GM13977 (cell line): ENCODE measurements at regions not wholly inside any gene's neighbourhood (a gene's known extent, or its start where the extent isn't known, plus 50 kb on each side); places are given as distances from the start of the nearest gene placed in this dataset.

ENCODE experiments used
- DNase-seq: peaks from one replicate; pipeline ENCODE4 v3.0.0; 2012; ENCODE audit warnings: low spot score
- in situ Hi-C: fragments of 300-500 bp; cut with MboI; formaldehyde crosslinking; loops from one replicate; pipeline ENCODE4 v1.12.0; 2022; ENCODE audit warnings: low sequenced_read_pairs, low pct_unique_long_range_greater_than_20kb, mixed read lengths, inconsistent platforms; ENCODE audit not compliant: unreplicated experiment
- TF ChIP-seq, protein P1 (sequence below): IDR thresholded peaks from 2 replicates; pipeline ENCODE4 v1.5.1; 2012; ENCODE audit warnings: mild to moderate bottlenecking, control low read depth; ENCODE audit not compliant: insufficient read depth; ENCODE audit errors: extremely low read depth, missing control alignments

DNA sequence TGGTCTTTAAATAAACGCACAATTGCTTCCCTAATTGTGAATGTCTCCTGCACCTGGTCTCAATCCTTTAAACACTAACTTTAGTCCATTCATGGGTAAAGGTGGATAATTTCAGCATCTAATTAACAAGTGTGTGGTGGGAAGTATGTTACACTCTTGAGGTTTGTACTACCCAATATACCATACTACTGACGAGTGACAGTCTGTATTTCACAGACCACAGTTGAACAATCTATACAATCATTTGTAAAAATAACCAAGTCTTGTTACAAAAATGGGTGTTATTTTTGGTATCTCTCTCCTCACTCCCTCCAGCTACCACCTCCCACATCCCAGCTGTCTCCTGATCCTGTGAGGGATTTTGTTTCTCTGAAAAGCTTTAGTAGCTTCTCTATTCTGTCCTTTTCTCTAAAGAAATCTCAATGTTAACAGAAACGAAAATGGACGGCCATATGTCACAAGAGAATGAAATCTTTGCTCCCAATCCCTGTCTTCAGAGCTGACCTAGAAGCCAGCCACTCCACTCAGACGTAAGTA lies 62.3 kb upstream of the ZNF366 start:
- TF ChIP-seq, protein P1, sequence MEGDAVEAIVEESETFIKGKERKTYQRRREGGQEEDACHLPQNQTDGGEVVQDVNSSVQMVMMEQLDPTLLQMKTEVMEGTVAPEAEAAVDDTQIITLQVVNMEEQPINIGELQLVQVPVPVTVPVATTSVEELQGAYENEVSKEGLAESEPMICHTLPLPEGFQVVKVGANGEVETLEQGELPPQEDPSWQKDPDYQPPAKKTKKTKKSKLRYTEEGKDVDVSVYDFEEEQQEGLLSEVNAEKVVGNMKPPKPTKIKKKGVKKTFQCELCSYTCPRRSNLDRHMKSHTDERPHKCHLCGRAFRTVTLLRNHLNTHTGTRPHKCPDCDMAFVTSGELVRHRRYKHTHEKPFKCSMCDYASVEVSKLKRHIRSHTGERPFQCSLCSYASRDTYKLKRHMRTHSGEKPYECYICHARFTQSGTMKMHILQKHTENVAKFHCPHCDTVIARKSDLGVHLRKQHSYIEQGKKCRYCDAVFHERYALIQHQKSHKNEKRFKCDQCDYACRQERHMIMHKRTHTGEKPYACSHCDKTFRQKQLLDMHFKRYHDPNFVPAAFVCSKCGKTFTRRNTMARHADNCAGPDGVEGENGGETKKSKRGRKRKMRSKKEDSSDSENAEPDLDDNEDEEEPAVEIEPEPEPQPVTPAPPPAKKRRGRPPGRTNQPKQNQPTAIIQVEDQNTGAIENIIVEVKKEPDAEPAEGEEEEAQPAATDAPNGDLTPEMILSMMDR: no peak
- in situ Hi-C loops: no loop called here
- DNase-seq: no peak

DNA sequence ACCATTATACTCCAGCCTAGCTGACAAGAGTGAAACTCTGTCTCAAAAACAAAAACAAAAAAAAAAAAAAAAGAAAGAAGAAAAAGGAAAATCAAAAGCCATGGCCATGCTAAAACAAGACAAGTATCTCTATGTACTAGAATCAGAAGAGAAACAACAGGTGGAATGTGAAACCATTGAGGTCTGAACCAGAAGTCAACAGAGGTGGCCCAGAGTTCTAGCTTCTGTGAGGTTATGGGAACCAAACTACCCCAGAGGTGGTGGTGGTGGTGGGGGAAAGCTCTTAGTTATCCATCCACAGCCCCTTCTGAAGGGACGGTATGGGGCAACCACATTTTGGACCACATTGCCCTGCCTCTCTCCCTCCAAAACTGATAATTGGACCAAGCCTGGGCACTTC lies 59.5 kb upstream of the ZNF366 start:
- DNase-seq: no peak
- in situ Hi-C loops: no loop called here
- TF ChIP-seq, protein P1: no peak

DNA sequence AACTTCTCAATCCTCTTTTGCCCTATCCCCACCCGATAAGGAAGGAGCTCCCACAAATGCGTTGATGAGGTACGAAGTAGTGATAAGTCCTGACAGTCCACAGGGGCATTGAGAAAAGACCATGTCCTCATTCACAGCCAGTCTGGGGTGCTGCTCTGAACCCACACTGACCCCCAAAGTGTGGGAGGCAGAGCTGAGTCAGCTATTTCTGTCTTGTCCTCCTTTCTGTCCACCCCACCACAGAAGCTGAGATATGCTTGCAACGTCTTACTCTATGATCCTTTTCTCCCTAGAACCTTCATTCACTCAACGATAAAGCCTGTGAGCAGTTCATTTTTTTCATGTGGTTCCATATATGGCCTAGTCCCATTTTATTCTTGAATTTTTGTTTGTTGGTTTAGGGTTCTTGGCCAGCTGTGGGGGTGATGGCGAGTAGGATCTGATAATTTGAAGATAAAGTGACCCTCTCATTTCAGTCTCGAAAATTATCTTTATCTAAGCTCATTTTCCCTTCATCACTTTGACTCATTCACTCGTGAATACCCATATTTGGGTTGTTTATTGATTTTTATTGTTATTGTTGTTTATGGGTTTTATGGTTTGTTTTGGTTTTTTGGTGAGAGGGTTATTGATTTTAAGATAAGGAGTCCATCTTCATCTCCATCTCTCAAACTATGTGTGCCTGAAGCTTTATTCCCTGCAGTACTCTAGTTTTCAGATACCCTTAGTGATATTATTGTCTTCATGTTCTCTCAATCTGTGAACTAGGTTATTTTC lies 58.5 kb upstream of the ZNF366 start:
- in situ Hi-C loops: no loop called here
- DNase-seq: no peak
- TF ChIP-seq, protein P1: no peak

DNA sequence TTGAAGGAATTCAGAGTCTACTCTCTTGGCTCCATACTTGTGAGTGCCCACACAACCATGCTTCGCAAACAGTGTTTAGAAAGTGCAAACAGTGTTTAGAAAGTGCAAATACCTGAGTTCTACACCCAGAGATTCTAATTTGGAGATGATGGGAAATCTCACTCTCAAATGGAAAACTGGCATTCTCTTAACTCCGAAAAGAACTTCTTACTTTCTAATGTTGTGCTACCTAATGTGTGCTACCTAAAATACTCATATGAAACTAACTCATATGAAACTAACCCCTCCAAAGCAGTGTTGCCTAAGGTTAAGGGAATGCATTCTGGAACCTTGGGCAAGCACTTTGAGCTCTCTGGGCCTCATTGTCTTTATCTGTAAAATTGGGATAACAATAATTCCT lies 55.5 kb upstream of the ZNF366 start:
- TF ChIP-seq, protein P1: no peak
- in situ Hi-C loops: no loop called here
- no peak for DNase-seq

DNA sequence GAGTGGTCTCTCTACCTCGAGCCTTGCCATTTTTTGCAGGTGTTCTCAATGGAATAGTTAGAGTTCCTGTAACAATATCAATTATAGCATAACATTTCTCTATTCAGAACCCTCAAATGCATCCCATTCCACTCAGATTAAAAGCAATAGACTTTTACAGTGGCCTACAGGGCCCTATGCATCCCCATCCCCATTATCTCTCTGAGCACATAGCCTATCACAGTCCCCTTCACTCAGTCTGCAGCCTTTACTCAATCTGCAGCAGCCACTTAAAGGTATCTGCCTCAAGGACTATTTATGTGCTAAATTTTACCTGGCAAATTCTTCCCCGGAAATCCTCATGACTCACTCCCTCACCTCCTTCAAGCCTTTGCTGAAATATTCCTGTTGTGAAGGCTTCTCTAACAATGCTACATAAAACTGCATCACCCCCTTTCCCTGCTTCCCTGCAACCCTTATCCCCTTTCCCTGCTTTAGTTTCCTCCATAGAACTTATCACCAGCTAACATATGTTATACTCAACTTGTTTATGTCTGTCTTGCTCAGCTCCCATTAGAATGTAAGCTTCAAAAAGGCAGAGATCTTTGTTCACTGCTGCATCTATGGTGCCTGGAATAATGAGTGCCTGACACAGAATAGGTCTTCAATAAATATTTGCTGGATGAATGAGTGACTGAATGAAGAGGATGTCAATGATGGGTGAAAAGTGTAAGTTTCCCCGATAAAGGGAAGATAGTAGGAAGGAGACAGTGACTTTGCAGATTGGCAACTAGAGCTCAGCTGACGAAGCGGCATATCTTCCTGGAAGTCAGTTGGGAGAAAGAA lies 54.1 kb upstream of the ZNF366 start:
- TF ChIP-seq, protein P1: no peak
- DNase-seq: no peak
- in situ Hi-C loops: no loop called here

DNA sequence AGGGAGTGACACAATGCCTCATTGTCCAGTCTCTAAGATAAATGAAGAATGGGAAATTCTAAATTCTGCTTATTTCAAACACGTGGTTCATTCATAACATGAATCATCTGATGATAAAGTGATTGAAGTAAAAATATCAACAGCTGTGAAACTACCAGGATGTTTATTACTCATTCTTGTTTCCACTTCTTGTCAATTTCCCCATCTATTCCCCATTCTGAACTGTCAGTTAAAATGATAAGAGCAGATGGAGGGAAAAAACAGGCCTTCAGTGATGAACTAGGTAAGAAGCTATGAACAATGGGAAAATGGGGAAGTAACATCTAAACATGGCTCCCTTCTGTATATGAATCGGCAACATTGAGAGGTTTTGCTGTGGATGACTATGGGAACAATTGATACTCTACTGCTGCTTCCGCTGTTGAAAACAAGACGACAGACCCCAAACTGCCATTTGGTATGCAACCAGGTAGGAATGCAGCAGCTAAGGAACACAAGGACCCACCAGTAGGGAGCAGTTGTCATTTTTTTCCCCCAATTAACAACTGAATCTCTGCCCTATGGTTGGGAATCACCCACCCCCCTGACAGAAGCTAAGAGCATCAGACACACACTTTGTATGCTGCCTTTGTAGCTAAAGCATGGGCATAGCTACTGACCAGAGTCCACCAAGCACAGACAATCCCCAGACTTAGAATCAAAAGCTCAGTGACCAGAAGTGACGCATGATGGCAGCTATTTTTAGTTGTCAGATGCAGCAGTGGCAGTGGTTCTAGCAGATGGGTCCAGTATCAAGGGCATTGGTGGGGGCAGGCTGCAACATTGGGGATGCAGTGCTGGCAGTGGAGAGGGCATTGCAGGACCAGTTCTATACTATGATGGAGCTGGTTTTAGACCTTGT lies 52.9 kb upstream of the ZNF366 start:
- DNase-seq: no peak
- TF ChIP-seq, protein P1: no peak
- in situ Hi-C loops: no loop called here
